ENCODE measurements at regions not wholly inside any gene's neighbourhood (a gene's known extent, or its start where the extent isn't known, plus 50 kb on each side); places are given as distances from the start of the nearest gene placed in this dataset.

DNA sequence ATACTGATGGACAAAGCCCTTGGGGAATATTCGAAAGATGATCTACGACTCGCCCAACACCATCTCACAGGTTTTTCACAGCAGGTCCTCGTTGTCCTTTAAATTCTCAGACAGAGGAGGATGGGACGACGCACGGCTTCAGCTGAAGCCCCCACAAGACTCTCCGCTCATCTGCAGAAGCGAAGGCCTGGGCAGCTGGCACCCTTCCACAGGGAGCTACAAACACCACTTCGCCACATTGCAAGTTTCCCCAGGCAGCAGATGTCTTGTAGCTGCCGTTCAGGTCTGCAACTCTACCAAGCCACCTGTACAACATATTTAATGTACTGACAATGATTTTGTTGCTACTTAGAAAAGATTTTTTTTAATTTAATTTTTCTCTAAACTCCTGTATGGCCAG, 642.9 kb downstream of the ZEB2 start:
- TF ChIP-seq, protein P1, sequence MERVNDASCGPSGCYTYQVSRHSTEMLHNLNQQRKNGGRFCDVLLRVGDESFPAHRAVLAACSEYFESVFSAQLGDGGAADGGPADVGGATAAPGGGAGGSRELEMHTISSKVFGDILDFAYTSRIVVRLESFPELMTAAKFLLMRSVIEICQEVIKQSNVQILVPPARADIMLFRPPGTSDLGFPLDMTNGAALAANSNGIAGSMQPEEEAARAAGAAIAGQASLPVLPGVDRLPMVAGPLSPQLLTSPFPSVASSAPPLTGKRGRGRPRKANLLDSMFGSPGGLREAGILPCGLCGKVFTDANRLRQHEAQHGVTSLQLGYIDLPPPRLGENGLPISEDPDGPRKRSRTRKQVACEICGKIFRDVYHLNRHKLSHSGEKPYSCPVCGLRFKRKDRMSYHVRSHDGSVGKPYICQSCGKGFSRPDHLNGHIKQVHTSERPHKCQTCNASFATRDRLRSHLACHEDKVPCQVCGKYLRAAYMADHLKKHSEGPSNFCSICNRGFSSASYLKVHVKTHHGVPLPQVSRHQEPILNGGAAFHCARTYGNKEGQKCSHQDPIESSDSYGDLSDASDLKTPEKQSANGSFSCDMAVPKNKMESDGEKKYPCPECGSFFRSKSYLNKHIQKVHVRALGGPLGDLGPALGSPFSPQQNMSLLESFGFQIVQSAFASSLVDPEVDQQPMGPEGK (CRISPR knock-in tag; IDR thresholded peaks at IDR 0.05; ENCODE audit: borderline replicate concordance): no peak
- no peak for TF ChIP-seq ZNF70 (CRISPR knock-in tag; IDR thresholded peaks at IDR 0.05)
- no peak for TF ChIP-seq ARNTL (CRISPR knock-in tag; IDR thresholded peaks at IDR 0.05; ENCODE audit: borderline replicate concordance, low read depth)
- TF ChIP-seq, protein P2, sequence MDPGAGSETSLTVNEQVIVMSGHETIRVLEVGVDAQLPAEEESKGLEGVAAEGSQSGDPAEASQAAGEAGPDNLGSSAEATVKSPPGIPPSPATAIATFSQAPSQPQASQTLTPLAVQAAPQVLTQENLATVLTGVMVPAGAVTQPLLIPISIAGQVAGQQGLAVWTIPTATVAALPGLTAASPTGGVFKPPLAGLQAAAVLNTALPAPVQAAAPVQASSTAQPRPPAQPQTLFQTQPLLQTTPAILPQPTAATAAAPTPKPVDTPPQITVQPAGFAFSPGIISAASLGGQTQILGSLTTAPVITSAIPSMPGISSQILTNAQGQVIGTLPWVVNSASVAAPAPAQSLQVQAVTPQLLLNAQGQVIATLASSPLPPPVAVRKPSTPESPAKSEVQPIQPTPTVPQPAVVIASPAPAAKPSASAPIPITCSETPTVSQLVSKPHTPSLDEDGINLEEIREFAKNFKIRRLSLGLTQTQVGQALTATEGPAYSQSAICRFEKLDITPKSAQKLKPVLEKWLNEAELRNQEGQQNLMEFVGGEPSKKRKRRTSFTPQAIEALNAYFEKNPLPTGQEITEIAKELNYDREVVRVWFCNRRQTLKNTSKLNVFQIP (CRISPR knock-in tag; IDR thresholded peaks at IDR 0.05; ENCODE audit: borderline replicate concordance, low read depth): no peak
- no peak for TF ChIP-seq SNAI2 (CRISPR knock-in tag; IDR thresholded peaks at IDR 0.05)
- TF ChIP-seq ZFP3 (CRISPR knock-in tag; IDR thresholded peaks at IDR 0.05): no peak
- no peak for TF ChIP-seq PPARA (CRISPR knock-in tag; IDR thresholded peaks at IDR 0.05; ENCODE audit: borderline replicate concordance)
- no peak for TF ChIP-seq ISL1 (CRISPR knock-in tag; IDR thresholded peaks at IDR 0.05)
- TF ChIP-seq OSR1 (CRISPR knock-in tag; IDR thresholded peaks at IDR 0.05): no peak
- TF ChIP-seq, protein P3, sequence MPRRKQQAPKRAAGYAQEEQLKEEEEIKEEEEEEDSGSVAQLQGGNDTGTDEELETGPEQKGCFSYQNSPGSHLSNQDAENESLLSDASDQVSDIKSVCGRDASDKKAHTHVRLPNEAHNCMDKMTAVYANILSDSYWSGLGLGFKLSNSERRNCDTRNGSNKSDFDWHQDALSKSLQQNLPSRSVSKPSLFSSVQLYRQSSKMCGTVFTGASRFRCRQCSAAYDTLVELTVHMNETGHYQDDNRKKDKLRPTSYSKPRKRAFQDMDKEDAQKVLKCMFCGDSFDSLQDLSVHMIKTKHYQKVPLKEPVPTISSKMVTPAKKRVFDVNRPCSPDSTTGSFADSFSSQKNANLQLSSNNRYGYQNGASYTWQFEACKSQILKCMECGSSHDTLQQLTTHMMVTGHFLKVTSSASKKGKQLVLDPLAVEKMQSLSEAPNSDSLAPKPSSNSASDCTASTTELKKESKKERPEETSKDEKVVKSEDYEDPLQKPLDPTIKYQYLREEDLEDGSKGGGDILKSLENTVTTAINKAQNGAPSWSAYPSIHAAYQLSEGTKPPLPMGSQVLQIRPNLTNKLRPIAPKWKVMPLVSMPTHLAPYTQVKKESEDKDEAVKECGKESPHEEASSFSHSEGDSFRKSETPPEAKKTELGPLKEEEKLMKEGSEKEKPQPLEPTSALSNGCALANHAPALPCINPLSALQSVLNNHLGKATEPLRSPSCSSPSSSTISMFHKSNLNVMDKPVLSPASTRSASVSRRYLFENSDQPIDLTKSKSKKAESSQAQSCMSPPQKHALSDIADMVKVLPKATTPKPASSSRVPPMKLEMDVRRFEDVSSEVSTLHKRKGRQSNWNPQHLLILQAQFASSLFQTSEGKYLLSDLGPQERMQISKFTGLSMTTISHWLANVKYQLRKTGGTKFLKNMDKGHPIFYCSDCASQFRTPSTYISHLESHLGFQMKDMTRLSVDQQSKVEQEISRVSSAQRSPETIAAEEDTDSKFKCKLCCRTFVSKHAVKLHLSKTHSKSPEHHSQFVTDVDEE (CRISPR knock-in tag; IDR thresholded peaks at IDR 0.05): no peak
- no peak for TF ChIP-seq ZFP30 (CRISPR knock-in tag; IDR thresholded peaks at IDR 0.05)
- no peak for TF ChIP-seq TCF4 (CRISPR knock-in tag; IDR thresholded peaks at IDR 0.05; ENCODE audit: borderline replicate concordance)
